ENCODE measurements at regions not wholly inside any gene's neighbourhood (a gene's known extent, or its start where the extent isn't known, plus 50 kb on each side); places are given as distances from the start of the nearest gene placed in this dataset.

DNA sequence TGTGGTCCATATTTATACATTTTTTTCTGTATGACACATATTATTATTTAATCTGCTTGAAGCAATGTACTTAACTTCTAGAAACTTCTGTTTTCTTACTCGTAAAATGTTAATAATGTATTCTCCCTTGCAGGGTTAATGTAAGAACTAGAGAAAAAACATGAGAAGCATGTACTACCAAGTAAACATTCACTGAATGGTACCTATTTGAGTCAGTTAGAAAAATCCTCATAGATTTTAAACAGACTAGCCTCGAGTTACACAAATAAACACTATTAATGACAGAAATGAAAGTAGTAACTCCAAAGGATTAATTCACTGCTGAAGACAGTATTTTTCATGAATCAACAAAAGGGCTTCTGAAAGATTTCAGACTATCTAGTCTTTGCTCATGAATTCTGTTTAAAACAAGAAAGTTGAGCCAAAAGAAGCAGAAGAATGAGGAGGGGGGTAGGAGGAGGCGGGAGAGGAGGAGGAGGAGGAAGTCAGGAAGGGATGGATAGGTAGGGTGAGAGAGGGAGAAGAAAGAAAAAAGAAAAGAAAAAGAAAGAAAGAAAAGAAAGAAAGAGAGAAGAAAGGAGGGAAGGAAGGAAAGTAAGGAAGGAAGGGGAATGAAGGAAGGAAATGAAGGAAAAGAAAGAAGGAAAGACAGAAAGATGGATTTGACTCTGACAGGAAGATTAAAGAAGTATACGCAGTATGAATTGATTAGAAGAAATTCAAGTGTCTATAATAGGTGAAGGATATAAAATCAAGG lies 68.2 kb upstream of the CCDC91 start:
- no peak for DNase-seq (ENCODE audit: low read depth)
- H3K4me3 ChIP-seq (ENCODE audit: low read depth, low read length), result no peak overlapping the region
- TF ChIP-seq, protein P1, sequence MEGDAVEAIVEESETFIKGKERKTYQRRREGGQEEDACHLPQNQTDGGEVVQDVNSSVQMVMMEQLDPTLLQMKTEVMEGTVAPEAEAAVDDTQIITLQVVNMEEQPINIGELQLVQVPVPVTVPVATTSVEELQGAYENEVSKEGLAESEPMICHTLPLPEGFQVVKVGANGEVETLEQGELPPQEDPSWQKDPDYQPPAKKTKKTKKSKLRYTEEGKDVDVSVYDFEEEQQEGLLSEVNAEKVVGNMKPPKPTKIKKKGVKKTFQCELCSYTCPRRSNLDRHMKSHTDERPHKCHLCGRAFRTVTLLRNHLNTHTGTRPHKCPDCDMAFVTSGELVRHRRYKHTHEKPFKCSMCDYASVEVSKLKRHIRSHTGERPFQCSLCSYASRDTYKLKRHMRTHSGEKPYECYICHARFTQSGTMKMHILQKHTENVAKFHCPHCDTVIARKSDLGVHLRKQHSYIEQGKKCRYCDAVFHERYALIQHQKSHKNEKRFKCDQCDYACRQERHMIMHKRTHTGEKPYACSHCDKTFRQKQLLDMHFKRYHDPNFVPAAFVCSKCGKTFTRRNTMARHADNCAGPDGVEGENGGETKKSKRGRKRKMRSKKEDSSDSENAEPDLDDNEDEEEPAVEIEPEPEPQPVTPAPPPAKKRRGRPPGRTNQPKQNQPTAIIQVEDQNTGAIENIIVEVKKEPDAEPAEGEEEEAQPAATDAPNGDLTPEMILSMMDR (IDR thresholded peaks at IDR 0.05; ENCODE audit: insufficient read depth, low read depth, low read length, missing control alignments), result no peak

- no peak for DNase-seq (ENCODE audit: low read depth)
- H3K4me3 ChIP-seq (ENCODE audit: low read depth, low read length), result no peak overlapping the region
- TF ChIP-seq, protein P1 (IDR thresholded peaks at IDR 0.05; ENCODE audit: insufficient read depth, low read depth, low read length, missing control alignments), result no peak
These were observed 67.5 kb upstream of the CCDC91 start for GRCh38 chr12:28122756-28123155.

DNA sequence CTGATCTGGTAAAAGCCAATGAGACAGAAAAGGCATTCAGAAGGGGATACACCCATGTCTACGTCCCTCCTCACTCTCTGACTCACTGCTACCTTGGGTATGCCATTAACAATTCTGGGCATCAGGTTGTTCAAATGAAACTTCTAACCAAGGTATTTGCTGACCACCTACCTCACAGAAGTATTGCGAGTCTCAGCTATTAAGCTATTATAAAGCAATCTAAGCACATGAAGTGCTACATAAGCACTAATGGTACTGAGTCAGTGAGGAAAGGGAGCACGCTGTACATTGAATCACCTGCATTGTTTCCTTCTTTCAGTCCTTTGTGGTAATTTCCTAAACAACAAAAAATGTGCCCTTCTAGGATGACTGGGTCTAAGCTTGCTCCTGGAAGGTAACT lies 62.8 kb upstream of the CCDC91 start:
- no peak overlapping the region for H3K4me3 ChIP-seq (ENCODE audit: low read depth, low read length)
- TF ChIP-seq, protein P1 (IDR thresholded peaks at IDR 0.05; ENCODE audit: insufficient read depth, low read depth, low read length, missing control alignments), result no peak
- DNase-seq (ENCODE audit: low read depth), result no peak

DNA sequence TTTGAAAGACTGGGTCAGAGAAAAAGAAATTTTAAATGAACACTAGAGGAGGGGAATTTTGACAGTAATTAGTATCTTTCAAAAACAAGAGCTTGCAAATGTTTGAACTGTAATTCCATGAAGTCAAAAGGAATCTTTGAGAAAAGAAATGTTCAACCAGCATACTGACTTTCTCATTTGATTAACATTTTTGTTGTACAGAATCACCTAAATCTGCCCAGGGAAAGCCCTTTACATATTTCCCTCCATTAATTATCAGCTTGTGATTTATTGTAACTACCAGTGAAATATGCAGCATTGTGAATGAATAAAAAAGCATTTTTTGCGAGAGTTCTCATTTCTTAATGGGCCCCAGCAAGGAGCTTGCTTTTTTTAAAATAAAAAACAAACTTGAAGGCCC lies 61.2 kb upstream of the CCDC91 start:
- DNase-seq (ENCODE audit: low read depth), result no peak
- TF ChIP-seq, protein P1 (IDR thresholded peaks at IDR 0.05; ENCODE audit: insufficient read depth, low read depth, low read length, missing control alignments), result no peak
- no peak overlapping the region for H3K4me3 ChIP-seq (ENCODE audit: low read depth, low read length)

DNA sequence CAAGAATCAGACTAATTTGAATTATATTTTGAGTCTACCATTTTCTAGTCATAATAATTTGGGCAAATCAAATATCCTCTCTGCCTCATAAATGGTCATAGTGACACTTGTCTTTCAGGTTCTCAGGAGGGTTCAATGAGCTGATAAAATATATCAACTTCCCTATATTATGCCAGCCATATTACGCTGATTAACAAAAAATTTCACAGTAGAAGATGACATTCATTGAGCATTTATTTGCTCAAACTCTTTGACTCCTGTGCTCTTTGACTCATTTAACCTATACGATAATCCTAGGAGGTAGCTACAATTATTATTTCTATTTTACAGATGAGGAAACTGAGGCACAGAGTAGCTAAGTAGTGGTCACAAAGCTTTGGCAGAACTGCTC lies 60.0 kb upstream of the CCDC91 start:
- TF ChIP-seq, protein P1 (IDR thresholded peaks at IDR 0.05; ENCODE audit: insufficient read depth, low read depth, low read length, missing control alignments), result no peak

DNA sequence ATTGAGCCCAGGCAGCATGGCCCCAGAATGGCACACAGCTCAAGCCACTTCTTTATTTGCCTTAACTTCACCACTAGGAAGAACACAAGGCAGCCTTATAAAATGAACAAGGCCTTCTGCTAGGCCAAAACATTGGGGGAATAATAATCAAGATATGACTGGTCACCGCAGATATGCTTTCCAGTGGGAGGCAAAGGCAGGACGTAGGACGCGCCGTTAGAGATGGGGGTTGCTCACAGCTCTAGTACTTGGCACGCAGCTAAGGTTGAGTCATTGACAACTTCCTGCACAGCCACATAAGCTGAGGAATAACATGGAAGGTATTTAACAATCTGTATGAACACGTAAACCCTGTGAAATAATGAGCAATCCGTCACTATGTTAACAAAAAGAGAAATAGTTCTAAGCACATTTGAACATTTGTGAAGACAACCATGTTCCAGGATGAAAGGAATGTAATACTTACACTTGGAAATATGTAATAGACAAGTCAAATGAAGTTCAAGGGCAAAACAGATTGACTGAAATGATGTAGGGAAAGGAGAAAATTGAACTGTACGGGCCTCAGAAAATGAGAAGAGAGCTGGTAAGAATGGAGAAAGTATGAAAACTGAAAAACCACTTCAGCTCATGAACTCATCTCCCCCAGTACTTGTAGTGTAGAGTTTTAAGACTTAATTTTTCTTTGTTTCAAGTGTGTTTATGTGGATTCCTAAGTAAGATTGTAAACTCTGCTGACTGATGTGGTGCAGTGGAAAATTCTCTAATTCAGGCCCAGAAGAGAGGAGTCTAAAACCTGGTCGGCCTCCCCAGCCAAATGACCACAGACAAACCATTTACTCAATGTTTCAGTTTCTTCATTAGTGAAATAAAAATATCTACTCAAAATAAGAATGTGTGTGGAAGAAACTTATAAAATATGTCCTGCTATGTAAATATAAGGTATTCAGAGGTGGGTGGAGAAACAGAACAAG lies 59.3 kb upstream of the CCDC91 start:
- TF ChIP-seq, protein P1 (IDR thresholded peaks at IDR 0.05; ENCODE audit: insufficient read depth, low read depth, low read length, missing control alignments), result no peak
- no peak overlapping the region for H3K4me3 ChIP-seq (ENCODE audit: low read depth, low read length)
- DNase-seq (ENCODE audit: low read depth), result no peak

More for the DNA sequence above, 60.0 kb upstream of the CCDC91 start:
- DNase-seq (ENCODE audit: low read depth), result no peak
- H3K4me3 ChIP-seq (ENCODE audit: low read depth, low read length), result no peak overlapping the region

Measured in GM12865 (cell line).